Mesenchymal stem cell (in vitro differentiated cells and primary cell): ENCODE measurements at regions not wholly inside any gene's neighbourhood (a gene's known extent, or its start where the extent isn't known, plus 50 kb on each side); places are given as distances from the start of the nearest gene placed in this dataset.
"Not testable (repeated sequence)": the region's sequence is repeated elsewhere in the genome, so short reads cannot be mapped to it uniquely, and the experiment has no call there.

Source experiments
- DNase-seq: peaks from one replicate; pipeline ENCODE4 v3.0.0-alpha.2; 2013
- H2AFZ ChIP-seq: one replicate; pipeline ENCODE4 v1.6.1; 2013; ENCODE audit warnings: low read depth, mild to moderate bottlenecking, control low read depth, inconsistent platforms, low read length, moderate library complexity
- H2AK5ac ChIP-seq: 2 replicates; pipeline ENCODE4 v1.6.1; 2013; ENCODE audit warnings: low read length, moderate library complexity, mild to moderate bottlenecking, inconsistent platforms; ENCODE audit not compliant: severe bottlenecking
- H2BK120ac ChIP-seq: one replicate; pipeline ENCODE4 v1.6.1; 2013; ENCODE audit warnings: low read depth, mild to moderate bottlenecking, inconsistent platforms, low read length, moderate library complexity
- H2BK12ac ChIP-seq, 2 experiments: one replicate each; pipeline ENCODE4 v1.6.1; 2013; ENCODE audit warnings: inconsistent platforms in 2 of 2, low read length in 2 of 2, mild to moderate bottlenecking in 2 of 2, moderate library complexity in 2 of 2, control low read depth in 1 of 2
- H2BK15ac ChIP-seq: one replicate; pipeline ENCODE4 v1.6.1; 2013; ENCODE audit warnings: mild to moderate bottlenecking, low read depth, inconsistent platforms; ENCODE audit not compliant: poor library complexity, severe bottlenecking
- H2BK5ac ChIP-seq: 2 replicates; pipeline ENCODE4 v1.6.1; 2013; ENCODE audit warnings: low read depth, mild to moderate bottlenecking, low read length, control low read depth, inconsistent platforms; ENCODE audit not compliant: poor library complexity, severe bottlenecking
- H3K14ac ChIP-seq, 2 experiments: one replicate each; pipeline ENCODE4 v1.6.1; 2013; ENCODE audit warnings: inconsistent platforms in 2 of 2, low read length in 2 of 2, control low read depth in 1 of 2, mild to moderate bottlenecking in 1 of 2, moderate library complexity in 1 of 2
- H3K18ac ChIP-seq, 2 experiments: one replicate each; pipeline ENCODE4 v1.6.1; 2013; ENCODE audit warnings: inconsistent platforms in 2 of 2, low read length in 2 of 2, control low read depth in 1 of 2, low read depth in 1 of 2, mild to moderate bottlenecking in 1 of 2
- H3K23ac ChIP-seq, 2 experiments: one replicate each; pipeline ENCODE4 v1.6.1; 2013; ENCODE audit warnings: inconsistent platforms in 2 of 2, low read length in 2 of 2, mild to moderate bottlenecking in 2 of 2, moderate library complexity in 2 of 2, control low read depth in 1 of 2
- H3K27ac ChIP-seq: 2 replicates; pipeline ENCODE4 v1.5.1; 2013; ENCODE audit warnings: mild to moderate bottlenecking, moderate library complexity, low read length, control low read depth, inconsistent platforms; ENCODE audit not compliant: poor library complexity, severe bottlenecking
- H3K27me3 ChIP-seq, 2 experiments: 2 replicates each; pipeline versions ENCODE4 v1.6.1 to v1.7.0; 2013; ENCODE audit warnings: low read length in 2 of 2, mild to moderate bottlenecking in 2 of 2, moderate library complexity in 2 of 2, control low read depth in 1 of 2, inconsistent platforms in 1 of 2; ENCODE audit not compliant: control insufficient read depth in 1 of 2, insufficient read depth in 1 of 2
- H3K36me3 ChIP-seq, 2 experiments: 2 replicates each; pipeline versions ENCODE4 v1.6.1 to v1.7.0; 2013; ENCODE audit warnings: low read length in 2 of 2, control low read depth in 1 of 2, inconsistent platforms in 1 of 2, low read depth in 1 of 2, mild to moderate bottlenecking in 1 of 2; ENCODE audit not compliant: insufficient read depth in 2 of 2, control insufficient read depth in 1 of 2
- H3K4ac ChIP-seq, 2 experiments: one replicate each; pipeline ENCODE4 v1.6.1; 2013; ENCODE audit warnings: inconsistent platforms in 2 of 2, low read length in 2 of 2, mild to moderate bottlenecking in 2 of 2, moderate library complexity in 2 of 2, control low read depth in 1 of 2, low read depth in 1 of 2
- H3K4me1 ChIP-seq: 2 replicates; pipeline ENCODE4 v1.6.1; 2013; ENCODE audit warnings: low read depth, low read length, control low read depth; ENCODE audit not compliant: control insufficient read depth, insufficient read depth
- H3K4me2 ChIP-seq: 2 replicates; pipeline ENCODE4 v1.6.1; 2013; ENCODE audit warnings: low read length, mild to moderate bottlenecking, inconsistent platforms; ENCODE audit not compliant: poor library complexity, severe bottlenecking
- H3K4me3 ChIP-seq, 2 experiments: 2 replicates each; pipeline versions ENCODE4 v1.5.1 to v1.7.0; 2013; ENCODE audit warnings: low read length in 2 of 2, mild to moderate bottlenecking in 2 of 2, control low read depth in 1 of 2, low read depth in 1 of 2; ENCODE audit not compliant: insufficient read depth in 1 of 2
- H3K79me1 ChIP-seq: replicated peaks from 2 replicates; pipeline ENCODE4 v1.6.1; 2013; ENCODE audit warnings: mild to moderate bottlenecking, control low read depth, low read length, inconsistent platforms; ENCODE audit not compliant: poor library complexity, severe bottlenecking
- H3K9ac ChIP-seq: 2 replicates; pipeline ENCODE4 v1.7.0; 2013; ENCODE audit warnings: mild to moderate bottlenecking, low read length, moderate library complexity
- H3K9me3 ChIP-seq: 2 replicates; pipeline ENCODE4 v1.7.0; 2013; ENCODE audit warnings: mild to moderate bottlenecking, low read length; ENCODE audit not compliant: control insufficient read depth
- H4K8ac ChIP-seq: one replicate; pipeline ENCODE4 v1.6.1; 2013; ENCODE audit warnings: inconsistent platforms, mild to moderate bottlenecking, low read length, moderate library complexity
- H4K91ac ChIP-seq: one replicate; pipeline ENCODE4 v1.6.1; 2013; ENCODE audit warnings: mild to moderate bottlenecking, low read length, inconsistent platforms
- WGBS: methylation state at CpG from one replicate; pipeline ENCODE4 v1.1.7; 2013; ENCODE audit warnings: mixed read lengths; 5-methylcytosine and 5-hydroxymethylcytosine counted together

GRCh38 chr19:23470873-23471545 is 75.7 kb upstream of the ZNF91 start:
- H2BK120ac ChIP-seq: no peak overlapping the region

GRCh38 chr19:23464349-23464748 is 69.1 kb upstream of the ZNF91 start:
- H2BK5ac ChIP-seq, H2AK5ac ChIP-seq, H3K79me1 ChIP-seq, H2BK120ac ChIP-seq, H2BK15ac ChIP-seq, H3K4me2 ChIP-seq, H3K36me3 ChIP-seq, H3K4me1 ChIP-seq, H4K91ac ChIP-seq, H3K18ac ChIP-seq, H2AFZ ChIP-seq, H2BK12ac ChIP-seq, H3K23ac ChIP-seq, H3K4ac ChIP-seq, H3K9ac ChIP-seq, H3K4me3 ChIP-seq, DNase-seq, H4K8ac ChIP-seq, H3K27me3 ChIP-seq, H3K27ac ChIP-seq, H3K14ac ChIP-seq: not testable (repeated sequence)
- 82% methylated on average over 2 of the region's 2 CpGs for WGBS
- H3K9me3 ChIP-seq: peaks cover 62% of the 10 kb centered on the region

More at GRCh38 chr19:23470873-23471545, 75.7 kb upstream of the ZNF91 start:
- H3K23ac ChIP-seq: no peak overlapping the region
- no peak overlapping the region for H3K9ac ChIP-seq
- H2AK5ac ChIP-seq: no peak overlapping the region
- no peak overlapping the region for H3K4me2 ChIP-seq
- no peak overlapping the region for H3K18ac ChIP-seq
- no peaks in the 10 kb centered on the region for H3K79me1 ChIP-seq
- no peak overlapping the region for H3K4me3 ChIP-seq
- H2AFZ ChIP-seq: no peak overlapping the region
- no peaks in the 10 kb centered on the region for H3K36me3 ChIP-seq
- no peaks in the 10 kb centered on the region for H3K4me1 ChIP-seq
- no peak overlapping the region for H4K8ac ChIP-seq
- DNase-seq: no peak
- no peak overlapping the region for H3K27ac ChIP-seq
- H2BK5ac ChIP-seq: no peak overlapping the region
- peaks cover 65% of the 10 kb centered on the region for H3K9me3 ChIP-seq
- H3K27me3 ChIP-seq: no peaks in the 10 kb centered on the region
- H4K91ac ChIP-seq: no peak overlapping the region
- 90% methylated on average over 48 of the region's 48 CpGs for WGBS
- H3K14ac ChIP-seq: no peak overlapping the region
- H3K4ac ChIP-seq: no peak overlapping the region
- H2BK15ac ChIP-seq: no peak overlapping the region
- no peak overlapping the region for H2BK12ac ChIP-seq

GRCh38 chr19:23461120-23461519 is 65.8 kb upstream of the ZNF91 start:
- H3K4me1 ChIP-seq: no peaks in the 10 kb centered on the region
- no peak overlapping the region for H4K91ac ChIP-seq
- H3K9ac ChIP-seq: no peak overlapping the region
- no peaks in the 10 kb centered on the region for H3K27me3 ChIP-seq
- H3K4ac ChIP-seq: no peak overlapping the region
- peaks cover 46% of the 10 kb centered on the region for H3K9me3 ChIP-seq
- no peak overlapping the region for H2AK5ac ChIP-seq
- no peak overlapping the region for H2BK5ac ChIP-seq
- no peak overlapping the region for H2BK120ac ChIP-seq
- no peak overlapping the region for H3K18ac ChIP-seq
- no peak overlapping the region for H3K27ac ChIP-seq
- no peaks in the 10 kb centered on the region for H3K79me1 ChIP-seq
- H2BK15ac ChIP-seq: no peak overlapping the region
- H3K14ac ChIP-seq: no peak overlapping the region
- H3K36me3 ChIP-seq: no peaks in the 10 kb centered on the region
- H3K4me3 ChIP-seq: no peak overlapping the region
- no peak overlapping the region for H3K23ac ChIP-seq
- no peak overlapping the region for H2AFZ ChIP-seq
- no peak overlapping the region for H3K4me2 ChIP-seq
- no peak for DNase-seq
- H2BK12ac ChIP-seq: no peak overlapping the region
- WGBS: 53% methylated on average over 2 of the region's 2 CpGs
- H4K8ac ChIP-seq: no peak overlapping the region

GRCh38 chr19:23460656-23461055 is 65.4 kb upstream of the ZNF91 start:
- Histone ChIP-seq H3K14ac (no peak overlapping the region), H3K4me2 (no peak overlapping the region), H2AK5ac (no peak overlapping the region), H3K18ac (no peak overlapping the region), H4K91ac (no peak overlapping the region), H2BK15ac (no peak overlapping the region), H3K9ac (no peak overlapping the region), H3K27ac (no peak overlapping the region), H2BK5ac (no peak overlapping the region), H2BK12ac (no peak overlapping the region), H3K4me1 (no peaks in the 10 kb centered on the region), H3K79me1 (no peaks in the 10 kb centered on the region), H3K23ac (no peak overlapping the region), H2BK120ac (no peak overlapping the region), H3K27me3 (no peaks in the 10 kb centered on the region), H3K36me3 (no peaks in the 10 kb centered on the region), H3K9me3 (peaks cover 43% of the 10 kb centered on the region), H2AFZ (no peak overlapping the region), H3K4ac (no peak overlapping the region), H3K4me3 (no peak overlapping the region), H4K8ac (no peak overlapping the region)
- 56% methylated on average over 3 of the region's 3 CpGs for WGBS
- no peak for DNase-seq
